ENCODE measurements at regions not wholly inside any gene's neighbourhood (a gene's known extent, or its start where the extent isn't known, plus 50 kb on each side); places are given as distances from the start of the nearest gene placed in this dataset.

DNA sequence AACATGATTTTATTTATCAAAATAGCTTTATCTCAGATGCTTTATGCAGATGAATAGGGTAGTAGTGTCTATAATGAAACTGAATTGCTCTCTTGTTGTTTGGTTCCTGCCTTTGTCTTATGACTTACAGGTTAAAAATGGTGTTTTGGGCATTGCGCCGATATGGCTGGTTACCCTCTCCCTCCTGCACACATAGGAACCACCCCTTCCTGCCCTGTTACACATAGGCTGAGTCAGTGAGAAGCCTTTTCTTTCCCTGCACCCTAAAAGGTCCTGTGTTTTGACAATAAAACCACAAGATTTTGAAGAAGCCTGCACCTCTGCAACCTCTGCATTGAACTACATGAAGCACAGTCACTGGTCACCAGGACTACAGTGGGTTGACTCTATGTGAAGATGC, 655.8 kb upstream of the ANKRD30A start:
- Histone ChIP-seq H2BK5ac (ENCODE audit: low read depth, low read length) (no peak overlapping the region), H2BK120ac (replicated peaks; ENCODE audit: low read depth, low read length) (no peak overlapping the region), H3K9ac (replicated peaks in 1 of 4; ENCODE audit: extremely low read depth in 1 of 4, low read depth in 3 of 4, low read length in 3 of 4) (no peak overlapping the region), H2BK12ac (ENCODE audit: low read depth, low read length) (no peak overlapping the region), H3K79me1 (ENCODE audit: low read depth, low read length) (no peaks in the 10 kb centered on the region), H4K8ac (ENCODE audit: extremely low read depth, insufficient read depth, low read length) (no peak overlapping the region), H3K4ac (replicated peaks; ENCODE audit: insufficient read length, low read depth, low read length) (no peak overlapping the region), H4K91ac (replicated peaks; ENCODE audit: insufficient read length, low read length) (no peak overlapping the region), H3K18ac (ENCODE audit: extremely low read depth, low read length) (no peak overlapping the region), H2BK20ac (ENCODE audit: low read length) (no peak overlapping the region), H3K14ac (ENCODE audit: insufficient read length) (no peak overlapping the region), H4K5ac (ENCODE audit: insufficient read length, low read depth, low read length) (no peak overlapping the region), H3K4me1 (replicated peaks in 1 of 4; ENCODE audit: control insufficient read depth in 3 of 4, insufficient read depth in 4 of 4, low read length in 3 of 4) (no peaks in the 10 kb centered on the region), H3K9me3 (ENCODE audit: insufficient read depth in 2 of 2, low read depth in 1 of 2, low read length in 1 of 2) (no peaks in the 10 kb centered on the region), H3K23me2 (ENCODE audit: low read depth, low read length) (no peaks in the 10 kb centered on the region), H3K23ac (ENCODE audit: insufficient read length) (no peak overlapping the region), H3K27ac (ENCODE audit: low read depth, low read length) (no peak overlapping the region), H2AFZ (ENCODE audit: low read length) (no peak overlapping the region), H3K4me2 (ENCODE audit: insufficient read depth in 1 of 2, low read depth in 2 of 2, low read length in 2 of 2) (no peak overlapping the region), H3K27me3 (replicated peaks in 1 of 4; ENCODE audit: control insufficient read depth in 3 of 4, extremely low read depth in 1 of 4, insufficient read depth in 3 of 4, low read length in 3 of 4) (no peaks in the 10 kb centered on the region), H4K20me1 (replicated peaks in 1 of 2; ENCODE audit: control insufficient read depth in 1 of 2, insufficient read depth in 2 of 2, low read length in 2 of 2) (no peaks in the 10 kb centered on the region), H2AK5ac (ENCODE audit: low read depth, low read length) (no peak overlapping the region), H3K56ac (replicated peaks; ENCODE audit: insufficient read length, low read depth, low read length) (no peak overlapping the region), H2BK15ac (ENCODE audit: low read length) (no peak overlapping the region), H3K79me2 (ENCODE audit: control insufficient read depth in 1 of 2, insufficient read depth in 2 of 2, low read length in 2 of 2) (no peaks in the 10 kb centered on the region), H3K36me3 (ENCODE audit: control insufficient read depth in 2 of 4, insufficient read depth in 4 of 4, low read length in 3 of 4) (no peaks in the 10 kb centered on the region), H3K4me3 (ENCODE audit: extremely low read depth in 1 of 4, insufficient read depth in 2 of 4, low read depth in 3 of 4, low read length in 4 of 4) (no peak overlapping the region)
- ChIA-PET POLR2A (ENCODE audit: partially characterized antibody) (no interaction called here), CTCF (ENCODE audit: partially characterized antibody) (no interaction called here)
- DNase-seq (ENCODE audit: low read depth in 1 of 2, low spot score in 2 of 2) (no peak), FAIRE-seq (no peak)
- WGBS, 2 experiments (ENCODE audit: extremely low coverage in 1 of 2, insufficient coverage in 1 of 2, insufficient read length in 1 of 2, insufficient replicate concordance in 2 of 2, low coverage in 1 of 2, low lambda C conversion rate in 2 of 2, missing lambda C conversion rate in 1 of 2): 100% methylated on average over 2 of the region's 2 CpGs; no CpG with 5 or more reads in 1 of the 2 experiments
- TF ChIP-seq SIX5 (IDR thresholded peaks at IDR 0.05; ENCODE audit: low read depth, low read length): no peak
- TF ChIP-seq GABPA (IDR thresholded peaks at IDR 0.05; ENCODE audit: borderline replicate concordance, insufficient read depth, low read length): no peak
- no peak for TF ChIP-seq RNF2 (IDR thresholded peaks at IDR 0.05; ENCODE audit: borderline replicate concordance, low read depth, low read length, missing control alignments, poor library complexity, severe bottlenecking)
- no peak for TF ChIP-seq NRF1 (IDR thresholded peaks at IDR 0.05; ENCODE audit: low read depth, low read length)
- no peak for TF ChIP-seq POU5F1 (IDR thresholded peaks at IDR 0.05; ENCODE audit: low read depth, low read length)
- TF ChIP-seq SRF (IDR thresholded peaks at IDR 0.05; ENCODE audit: low read depth, low read length): no peak
- TF ChIP-seq MAFK (IDR thresholded peaks at IDR 0.05; ENCODE audit: low read depth, low read length): no peak
- TF ChIP-seq POLR2AphosphoS5 (IDR thresholded peaks at IDR 0.05; ENCODE audit: low read depth, low read length): no peak
- TF ChIP-seq RBBP5 (IDR thresholded peaks at IDR 0.05; ENCODE audit: borderline replicate concordance, low read depth, low read length): no peak
- TF ChIP-seq JUND (IDR thresholded peaks at IDR 0.05; ENCODE audit: low read length): no peak
- no peak for TF ChIP-seq SIN3A (conservative IDR thresholded peaks at IDR 0.05 in 1 of 2, IDR thresholded peaks at IDR 0.05 in 1 of 2; ENCODE audit: low read depth in 1 of 2, low read length in 2 of 2)
- TF ChIP-seq E2F6 (IDR thresholded peaks at IDR 0.05): no peak
- no peak for TF ChIP-seq ASH2L (IDR thresholded peaks at IDR 0.05; ENCODE audit: low read length)
- TF ChIP-seq SUZ12 (IDR thresholded peaks at IDR 0.05; ENCODE audit: low read length): no peak
- TF ChIP-seq CREB1 (IDR thresholded peaks at IDR 0.05): no peak
- TF ChIP-seq CHD1 (IDR thresholded peaks at IDR 0.05; ENCODE audit: low read depth, low read length): no peak
